ENCODE measurements at regions not wholly inside any gene's neighbourhood (a gene's known extent, or its start where the extent isn't known, plus 50 kb on each side); places are given as distances from the start of the nearest gene placed in this dataset.

GRCh38 chr1:188325211-188325610 lies 1496.5 kb downstream of the PLA2G4A start:
- Histone ChIP-seq H3K4me3 (ENCODE audit: insufficient read depth, low read depth, low read length) (no peak overlapping the region), H3K9me3 (ENCODE audit: control insufficient read depth, low read length) (no peaks in the 10 kb centered on the region), H3K27ac (ENCODE audit: insufficient read depth, low read depth, low read length, poor library complexity, severe bottlenecking) (no peak overlapping the region), H3K27me3 (ENCODE audit: control insufficient read depth, insufficient read depth, low read length, poor library complexity, severe bottlenecking) (no peaks in the 10 kb centered on the region), H3K4me1 (ENCODE audit: control insufficient read depth, insufficient read depth, low read length) (no peaks in the 10 kb centered on the region), H3K36me3 (ENCODE audit: control insufficient read depth, insufficient read depth, low read length) (no peaks in the 10 kb centered on the region)
- 92 to 95% methylated on average over 3 of the region's 3 CpGs for WGBS, 2 experiments

GRCh38 chr1:188343914-188344313 lies 1515.2 kb downstream of the PLA2G4A start:
- Histone ChIP-seq H3K4me1 (ENCODE audit: control insufficient read depth, insufficient read depth, low read length) (no peaks in the 10 kb centered on the region), H3K27ac (ENCODE audit: insufficient read depth, low read depth, low read length, poor library complexity, severe bottlenecking) (no peak overlapping the region), H3K36me3 (ENCODE audit: control insufficient read depth, insufficient read depth, low read length) (no peaks in the 10 kb centered on the region), H3K27me3 (ENCODE audit: control insufficient read depth, insufficient read depth, low read length, poor library complexity, severe bottlenecking) (no peaks in the 10 kb centered on the region), H3K9me3 (ENCODE audit: control insufficient read depth, low read length) (no peaks in the 10 kb centered on the region), H3K4me3 (ENCODE audit: insufficient read depth, low read depth, low read length) (no peak overlapping the region)
- 76 to 77% methylated on average over 1 of the region's 1 CpG for WGBS, 2 experiments

- H3K4me1 ChIP-seq (ENCODE audit: control insufficient read depth, insufficient read depth, low read length), result no peaks in the 10 kb centered on the region
- no peak overlapping the region for H3K27ac ChIP-seq (ENCODE audit: insufficient read depth, low read depth, low read length, poor library complexity, severe bottlenecking)
- WGBS, 2 experiments, result 77 to 96% methylated on average over 1 of the region's 2 CpGs
- no peak overlapping the region for H3K4me3 ChIP-seq (ENCODE audit: insufficient read depth, low read depth, low read length)
- H3K27me3 ChIP-seq (ENCODE audit: control insufficient read depth, insufficient read depth, low read length, poor library complexity, severe bottlenecking), result no peaks in the 10 kb centered on the region
- H3K9me3 ChIP-seq (ENCODE audit: control insufficient read depth, low read length), result no peaks in the 10 kb centered on the region
- no peaks in the 10 kb centered on the region for H3K36me3 ChIP-seq (ENCODE audit: control insufficient read depth, insufficient read depth, low read length)
Measured at GRCh38 chr1:188350104-188350503, 1521.4 kb downstream of the PLA2G4A start.

- Histone ChIP-seq H3K4me3 (ENCODE audit: insufficient read depth, low read depth, low read length) (no peak overlapping the region), H3K9me3 (ENCODE audit: control insufficient read depth, low read length) (no peaks in the 10 kb centered on the region), H3K27me3 (ENCODE audit: control insufficient read depth, insufficient read depth, low read length, poor library complexity, severe bottlenecking) (no peaks in the 10 kb centered on the region), H3K4me1 (ENCODE audit: control insufficient read depth, insufficient read depth, low read length) (no peaks in the 10 kb centered on the region), H3K27ac (ENCODE audit: insufficient read depth, low read depth, low read length, poor library complexity, severe bottlenecking) (no peak overlapping the region), H3K36me3 (ENCODE audit: control insufficient read depth, insufficient read depth, low read length) (no peaks in the 10 kb centered on the region)
- 88 to 96% methylated on average over 2 of the region's 2 CpGs for WGBS, 2 experiments
Measured at GRCh38 chr1:188355082-188355481, 1526.3 kb downstream of the PLA2G4A start.

GRCh38 chr1:188355847-188356246 lies 1527.1 kb downstream of the PLA2G4A start:
- WGBS, 2 experiments, result 85 to 88% methylated on average over 5 of the region's 5 CpGs
- Histone ChIP-seq H3K4me1 (ENCODE audit: control insufficient read depth, insufficient read depth, low read length) (no peaks in the 10 kb centered on the region), H3K27ac (ENCODE audit: insufficient read depth, low read depth, low read length, poor library complexity, severe bottlenecking) (no peak overlapping the region), H3K36me3 (ENCODE audit: control insufficient read depth, insufficient read depth, low read length) (no peaks in the 10 kb centered on the region), H3K4me3 (ENCODE audit: insufficient read depth, low read depth, low read length) (no peak overlapping the region), H3K9me3 (ENCODE audit: control insufficient read depth, low read length) (no peaks in the 10 kb centered on the region), H3K27me3 (ENCODE audit: control insufficient read depth, insufficient read depth, low read length, poor library complexity, severe bottlenecking) (no peaks in the 10 kb centered on the region)

- H3K27ac ChIP-seq (ENCODE audit: insufficient read depth, low read depth, low read length, poor library complexity, severe bottlenecking), result no peak overlapping the region
- H3K36me3 ChIP-seq (ENCODE audit: control insufficient read depth, insufficient read depth, low read length), result no peaks in the 10 kb centered on the region
- WGBS, 2 experiments, result 91 to 96% methylated on average over 4 of the region's 4 CpGs
Measured at GRCh38 chr1:188359315-188359714, 1530.6 kb downstream of the PLA2G4A start.

GRCh38 chr1:188363943-188364342 lies 1535.2 kb downstream of the PLA2G4A start:
- H3K36me3 ChIP-seq (ENCODE audit: control insufficient read depth, insufficient read depth, low read length), result no peaks in the 10 kb centered on the region
- H3K27ac ChIP-seq (ENCODE audit: insufficient read depth, low read depth, low read length, poor library complexity, severe bottlenecking), result no peak overlapping the region
- 93 to 100% methylated on average over 3 of the region's 4 CpGs for WGBS, 2 experiments
- no peaks in the 10 kb centered on the region for H3K9me3 ChIP-seq (ENCODE audit: control insufficient read depth, low read length)
- no peak overlapping the region for H3K4me3 ChIP-seq (ENCODE audit: insufficient read depth, low read depth, low read length)
- H3K4me1 ChIP-seq (ENCODE audit: control insufficient read depth, insufficient read depth, low read length), result no peaks in the 10 kb centered on the region
- no peaks in the 10 kb centered on the region for H3K27me3 ChIP-seq (ENCODE audit: control insufficient read depth, insufficient read depth, low read length, poor library complexity, severe bottlenecking)

More at GRCh38 chr1:188359315-188359714, 1530.6 kb downstream of the PLA2G4A start:
- H3K4me3 ChIP-seq (ENCODE audit: insufficient read depth, low read depth, low read length), result no peak overlapping the region
- no peaks in the 10 kb centered on the region for H3K4me1 ChIP-seq (ENCODE audit: control insufficient read depth, insufficient read depth, low read length)
- no peaks in the 10 kb centered on the region for H3K9me3 ChIP-seq (ENCODE audit: control insufficient read depth, low read length)
- H3K27me3 ChIP-seq (ENCODE audit: control insufficient read depth, insufficient read depth, low read length, poor library complexity, severe bottlenecking), result no peaks in the 10 kb centered on the region

GRCh38 chr1:188364927-188365449 lies 1536.2 kb downstream of the PLA2G4A start:
- Histone ChIP-seq H3K27ac (ENCODE audit: insufficient read depth, low read depth, low read length, poor library complexity, severe bottlenecking) (no peak overlapping the region), H3K36me3 (ENCODE audit: control insufficient read depth, insufficient read depth, low read length) (no peaks in the 10 kb centered on the region), H3K4me3 (ENCODE audit: insufficient read depth, low read depth, low read length) (no peak overlapping the region), H3K27me3 (ENCODE audit: control insufficient read depth, insufficient read depth, low read length, poor library complexity, severe bottlenecking) (no peaks in the 10 kb centered on the region), H3K9me3 (ENCODE audit: control insufficient read depth, low read length) (no peaks in the 10 kb centered on the region), H3K4me1 (ENCODE audit: control insufficient read depth, insufficient read depth, low read length) (no peaks in the 10 kb centered on the region)
- WGBS, 2 experiments, result 90% methylated on average over 3 of the region's 3 CpGs

GRCh38 chr1:188365874-188366273 lies 1537.1 kb downstream of the PLA2G4A start:
- H3K27ac ChIP-seq (ENCODE audit: insufficient read depth, low read depth, low read length, poor library complexity, severe bottlenecking), result no peak overlapping the region
- H3K4me3 ChIP-seq (ENCODE audit: insufficient read depth, low read depth, low read length), result no peak overlapping the region
- H3K9me3 ChIP-seq (ENCODE audit: control insufficient read depth, low read length), result no peaks in the 10 kb centered on the region
- no peaks in the 10 kb centered on the region for H3K27me3 ChIP-seq (ENCODE audit: control insufficient read depth, insufficient read depth, low read length, poor library complexity, severe bottlenecking)
- no peaks in the 10 kb centered on the region for H3K4me1 ChIP-seq (ENCODE audit: control insufficient read depth, insufficient read depth, low read length)
- H3K36me3 ChIP-seq (ENCODE audit: control insufficient read depth, insufficient read depth, low read length), result no peaks in the 10 kb centered on the region

- H3K4me1 ChIP-seq (ENCODE audit: control insufficient read depth, insufficient read depth, low read length), result no peaks in the 10 kb centered on the region
- no peaks in the 10 kb centered on the region for H3K27me3 ChIP-seq (ENCODE audit: control insufficient read depth, insufficient read depth, low read length, poor library complexity, severe bottlenecking)
- no peaks in the 10 kb centered on the region for H3K9me3 ChIP-seq (ENCODE audit: control insufficient read depth, low read length)
- H3K27ac ChIP-seq (ENCODE audit: insufficient read depth, low read depth, low read length, poor library complexity, severe bottlenecking), result no peak overlapping the region
- H3K4me3 ChIP-seq (ENCODE audit: insufficient read depth, low read depth, low read length), result no peak overlapping the region
- 74 to 100% methylated on average over 1 to 2 of the region's 2 CpGs for WGBS, 2 experiments
- H3K36me3 ChIP-seq (ENCODE audit: control insufficient read depth, insufficient read depth, low read length), result no peaks in the 10 kb centered on the region
Measured at GRCh38 chr1:188367661-188368060, 1538.9 kb downstream of the PLA2G4A start.

- H3K9me3 ChIP-seq (ENCODE audit: control insufficient read depth, low read length), result no peaks in the 10 kb centered on the region
- H3K4me3 ChIP-seq (ENCODE audit: insufficient read depth, low read depth, low read length), result no peak overlapping the region
- no peaks in the 10 kb centered on the region for H3K36me3 ChIP-seq (ENCODE audit: control insufficient read depth, insufficient read depth, low read length)
- no peaks in the 10 kb centered on the region for H3K4me1 ChIP-seq (ENCODE audit: control insufficient read depth, insufficient read depth, low read length)
- no peaks in the 10 kb centered on the region for H3K27me3 ChIP-seq (ENCODE audit: control insufficient read depth, insufficient read depth, low read length, poor library complexity, severe bottlenecking)
- 95 to 100% methylated on average over 1 of the region's 1 CpG for WGBS, 2 experiments
- H3K27ac ChIP-seq (ENCODE audit: insufficient read depth, low read depth, low read length, poor library complexity, severe bottlenecking), result no peak overlapping the region
Measured at GRCh38 chr1:188371295-188371806, 1542.6 kb downstream of the PLA2G4A start.
